ENCODE measurements at regions not wholly inside any gene's neighbourhood (a gene's known extent, or its start where the extent isn't known, plus 50 kb on each side); places are given as distances from the start of the nearest gene placed in this dataset.

DNA sequence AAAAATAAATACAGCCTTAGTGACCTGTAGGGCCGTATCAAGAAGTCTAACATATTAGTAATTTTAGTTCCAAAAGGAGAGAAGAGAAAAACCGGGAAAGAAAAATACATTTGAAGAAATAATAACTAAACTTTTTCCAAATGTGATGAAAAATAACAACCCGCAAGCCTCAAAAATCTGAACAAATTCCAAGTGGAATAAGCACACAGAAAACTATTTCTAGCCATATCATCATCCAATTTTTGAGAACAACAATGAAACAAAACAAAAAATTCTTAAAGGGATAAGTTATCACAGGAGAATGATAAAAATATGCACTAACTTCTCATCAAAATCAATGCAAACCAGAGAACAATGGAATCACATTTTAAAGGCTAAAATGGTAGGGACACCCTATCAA is 198.1 kb upstream of the PLXNC1 start:
- H3F3A ChIP-seq (ENCODE audit: insufficient read depth, low read length), result no peaks in the 10 kb centered on the region
- no peak overlapping the region for H2AFZ ChIP-seq (ENCODE audit: low read length)
- no peak for TF ChIP-seq EZH2 (IDR thresholded peaks at IDR 0.05; ENCODE audit: borderline replicate concordance, low read length)
- TF ChIP-seq, protein P1, sequence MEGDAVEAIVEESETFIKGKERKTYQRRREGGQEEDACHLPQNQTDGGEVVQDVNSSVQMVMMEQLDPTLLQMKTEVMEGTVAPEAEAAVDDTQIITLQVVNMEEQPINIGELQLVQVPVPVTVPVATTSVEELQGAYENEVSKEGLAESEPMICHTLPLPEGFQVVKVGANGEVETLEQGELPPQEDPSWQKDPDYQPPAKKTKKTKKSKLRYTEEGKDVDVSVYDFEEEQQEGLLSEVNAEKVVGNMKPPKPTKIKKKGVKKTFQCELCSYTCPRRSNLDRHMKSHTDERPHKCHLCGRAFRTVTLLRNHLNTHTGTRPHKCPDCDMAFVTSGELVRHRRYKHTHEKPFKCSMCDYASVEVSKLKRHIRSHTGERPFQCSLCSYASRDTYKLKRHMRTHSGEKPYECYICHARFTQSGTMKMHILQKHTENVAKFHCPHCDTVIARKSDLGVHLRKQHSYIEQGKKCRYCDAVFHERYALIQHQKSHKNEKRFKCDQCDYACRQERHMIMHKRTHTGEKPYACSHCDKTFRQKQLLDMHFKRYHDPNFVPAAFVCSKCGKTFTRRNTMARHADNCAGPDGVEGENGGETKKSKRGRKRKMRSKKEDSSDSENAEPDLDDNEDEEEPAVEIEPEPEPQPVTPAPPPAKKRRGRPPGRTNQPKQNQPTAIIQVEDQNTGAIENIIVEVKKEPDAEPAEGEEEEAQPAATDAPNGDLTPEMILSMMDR (IDR thresholded peaks at IDR 0.05; ENCODE audit: low read length), result no peak
- H3K4me3 ChIP-seq (ENCODE audit: low read depth, low read length, poor library complexity, severe bottlenecking), result no peak overlapping the region
- no peaks in the 10 kb centered on the region for H3K79me2 ChIP-seq (ENCODE audit: insufficient read depth, low read length)
- no peaks in the 10 kb centered on the region for H3K4me1 ChIP-seq (ENCODE audit: insufficient read depth, low read length, severe bottlenecking)
- no peak overlapping the region for H3K4me2 ChIP-seq (ENCODE audit: low read length)
- no peaks in the 10 kb centered on the region for H3K36me3 ChIP-seq (ENCODE audit: insufficient read depth, low read length)
- no peaks in the 10 kb centered on the region for H3K9me2 ChIP-seq (ENCODE audit: low read depth, low read length)
- no peak overlapping the region for H3K9ac ChIP-seq (ENCODE audit: low read length)
- H3K9me3 ChIP-seq (ENCODE audit: low read length), result no peaks in the 10 kb centered on the region
- no peak overlapping the region for H3K27ac ChIP-seq (ENCODE audit: low read depth, low read length, poor library complexity, severe bottlenecking)
- H3K27me3 ChIP-seq (ENCODE audit: insufficient read depth, low read length), result no peaks in the 10 kb centered on the region
- no peaks in the 10 kb centered on the region for H4K20me1 ChIP-seq (ENCODE audit: insufficient read depth, low read length)

DNA sequence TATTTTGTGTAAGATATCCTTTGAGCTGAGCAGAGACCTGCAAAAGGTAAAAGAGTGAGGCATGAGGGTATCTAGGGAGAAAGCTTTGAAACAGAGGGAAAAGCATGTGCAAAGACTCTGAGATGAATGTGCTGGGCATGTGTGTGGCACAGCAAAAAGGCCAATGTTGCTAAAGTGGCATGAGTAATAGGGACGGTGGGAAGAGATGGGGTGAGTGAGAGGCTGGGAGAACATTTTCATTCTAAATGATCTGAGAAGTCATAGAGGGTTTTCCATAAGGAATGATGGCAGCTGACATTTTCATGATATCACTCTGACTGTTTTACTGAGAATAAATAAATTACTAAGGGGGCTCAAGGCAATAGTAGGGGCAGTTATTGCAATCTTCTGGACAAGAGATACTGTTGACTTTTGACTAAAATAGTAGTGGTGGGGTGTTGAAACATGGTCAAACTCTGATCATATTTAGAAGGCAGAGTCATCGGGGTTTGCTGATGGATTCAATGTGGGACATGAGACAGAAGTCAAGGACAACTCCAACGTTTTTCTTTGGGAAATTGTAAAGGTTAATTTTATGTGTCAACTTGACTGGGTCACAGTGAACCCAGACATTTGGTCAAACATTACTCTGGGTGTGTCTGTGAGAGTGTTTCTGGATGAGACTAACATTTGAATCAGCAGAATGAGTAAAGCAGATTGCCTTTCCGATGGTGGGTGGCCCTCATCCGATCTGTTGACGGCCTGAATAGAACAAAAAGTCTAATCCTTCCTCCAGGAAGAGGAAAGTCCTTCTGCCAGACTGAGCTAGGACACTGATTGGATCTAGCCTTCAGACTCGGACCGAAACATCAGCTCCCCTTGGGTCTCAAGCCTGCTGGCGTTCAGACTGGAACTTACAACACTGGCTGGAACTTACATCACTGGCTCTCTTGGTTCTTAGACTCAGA is 193.9 kb upstream of the PLXNC1 start:
- Histone ChIP-seq H3F3A (ENCODE audit: insufficient read depth, low read length) (no peaks in the 10 kb centered on the region), H3K9ac (ENCODE audit: low read length) (no peak overlapping the region), H4K20me1 (ENCODE audit: insufficient read depth, low read length) (no peaks in the 10 kb centered on the region), H3K9me2 (ENCODE audit: low read depth, low read length) (no peaks in the 10 kb centered on the region), H3K27me3 (ENCODE audit: insufficient read depth, low read length) (no peaks in the 10 kb centered on the region), H3K9me3 (ENCODE audit: low read length) (no peaks in the 10 kb centered on the region), H2AFZ (ENCODE audit: low read length) (no peak overlapping the region), H3K27ac (ENCODE audit: low read depth, low read length, poor library complexity, severe bottlenecking) (no peak overlapping the region), H3K36me3 (ENCODE audit: insufficient read depth, low read length) (no peaks in the 10 kb centered on the region), H3K79me2 (ENCODE audit: insufficient read depth, low read length) (no peaks in the 10 kb centered on the region), H3K4me1 (ENCODE audit: insufficient read depth, low read length, severe bottlenecking) (no peaks in the 10 kb centered on the region), H3K4me3 (ENCODE audit: low read depth, low read length, poor library complexity, severe bottlenecking) (no peak overlapping the region), H3K4me2 (ENCODE audit: low read length) (no peak overlapping the region)
- TF ChIP-seq, protein P1 (IDR thresholded peaks at IDR 0.05; ENCODE audit: low read length), result no peak
- TF ChIP-seq EZH2 (IDR thresholded peaks at IDR 0.05; ENCODE audit: borderline replicate concordance, low read length), result no peak

- no peaks in the 10 kb centered on the region for H3K9me2 ChIP-seq (ENCODE audit: low read depth, low read length)
- H3F3A ChIP-seq (ENCODE audit: insufficient read depth, low read length), result no peaks in the 10 kb centered on the region
- H3K27me3 ChIP-seq (ENCODE audit: insufficient read depth, low read length), result no peaks in the 10 kb centered on the region
- no peaks in the 10 kb centered on the region for H4K20me1 ChIP-seq (ENCODE audit: insufficient read depth, low read length)
- H3K27ac ChIP-seq (ENCODE audit: low read depth, low read length, poor library complexity, severe bottlenecking), result no peak overlapping the region
- H2AFZ ChIP-seq (ENCODE audit: low read length), result no peak overlapping the region
- no peak overlapping the region for H3K4me2 ChIP-seq (ENCODE audit: low read length)
- no peak overlapping the region for H3K9ac ChIP-seq (ENCODE audit: low read length)
- H3K36me3 ChIP-seq (ENCODE audit: insufficient read depth, low read length), result no peaks in the 10 kb centered on the region
- no peaks in the 10 kb centered on the region for H3K4me1 ChIP-seq (ENCODE audit: insufficient read depth, low read length, severe bottlenecking)
- H3K4me3 ChIP-seq (ENCODE audit: low read depth, low read length, poor library complexity, severe bottlenecking), result no peak overlapping the region
- no peaks in the 10 kb centered on the region for H3K79me2 ChIP-seq (ENCODE audit: insufficient read depth, low read length)
- TF ChIP-seq EZH2 (IDR thresholded peaks at IDR 0.05; ENCODE audit: borderline replicate concordance, low read length), result no peak
- TF ChIP-seq, protein P1 (IDR thresholded peaks at IDR 0.05; ENCODE audit: low read length), result no peak
- no peaks in the 10 kb centered on the region for H3K9me3 ChIP-seq (ENCODE audit: low read length)
Measured at GRCh38 chr12:93956551-93956950, 191.8 kb upstream of the PLXNC1 start.
